CD4-positive, alpha-beta T cell treated with Interferon alpha-2 for 1 hour (primary cell): ENCODE measurements at regions not wholly inside any gene's neighbourhood (a gene's known extent, or its start where the extent isn't known, plus 50 kb on each side); places are given as distances from the start of the nearest gene placed in this dataset.
"Not testable (repeated sequence)": the region's sequence is repeated elsewhere in the genome, so short reads cannot be mapped to it uniquely, and the experiment has no call there.

ENCODE experiments used
- DNase-seq, 2 donors: peaks; one replicate each; pipeline ENCODE4 v3.0.0-alpha.2; 2020 to 2022

DNA sequence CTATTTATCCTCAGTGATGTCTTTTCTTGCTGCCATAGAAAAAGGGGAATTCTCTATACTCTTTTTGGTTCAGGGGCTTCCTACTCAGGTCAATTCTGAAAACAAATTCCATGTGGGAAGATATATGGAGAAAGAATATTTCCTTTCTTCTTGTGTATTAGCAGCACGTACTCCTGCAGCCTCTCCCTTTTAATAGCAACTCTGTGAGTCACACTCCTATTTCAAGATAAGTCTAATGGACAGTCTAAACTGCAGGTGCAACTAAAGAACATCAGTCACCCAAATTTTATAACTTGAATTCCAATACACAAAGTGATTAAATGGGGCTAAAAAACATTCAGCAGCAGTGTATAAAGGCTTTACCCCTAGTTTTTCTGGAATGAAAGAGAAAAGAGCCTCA, 942.2 kb downstream of the CNTNAP5 start:
- DNase-seq, result no peak

GRCh38 chr2:124970030-124970429, 944.9 kb downstream of the CNTNAP5 start:
- no peak for DNase-seq

- no peak for DNase-seq
Observed at GRCh38 chr2:124973396-124973795, 948.3 kb downstream of the CNTNAP5 start.

DNA sequence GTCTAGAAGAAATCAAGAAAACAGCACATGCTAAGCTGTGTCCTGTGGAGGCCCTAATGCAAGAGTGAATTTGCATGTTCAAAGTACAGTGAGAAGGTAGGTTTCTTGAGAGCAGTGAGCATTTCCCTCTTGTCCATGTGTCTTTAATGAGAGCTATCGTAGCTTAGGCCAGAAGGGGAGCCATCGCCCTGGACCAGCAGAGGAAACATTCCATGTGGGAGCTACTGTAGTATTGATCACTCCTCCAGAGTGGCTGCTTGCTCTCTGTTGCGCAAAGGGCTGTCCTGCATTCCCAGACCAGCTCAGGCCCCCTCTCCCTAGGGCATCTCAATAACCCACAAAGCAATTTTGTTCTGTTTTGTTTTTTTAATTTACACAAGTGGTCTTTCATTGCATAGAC, 950.1 kb downstream of the CNTNAP5 start:
- DNase-seq, result no peak

- no peak for DNase-seq
Observed at GRCh38 chr2:124975648-124976047, 950.6 kb downstream of the CNTNAP5 start.

DNA sequence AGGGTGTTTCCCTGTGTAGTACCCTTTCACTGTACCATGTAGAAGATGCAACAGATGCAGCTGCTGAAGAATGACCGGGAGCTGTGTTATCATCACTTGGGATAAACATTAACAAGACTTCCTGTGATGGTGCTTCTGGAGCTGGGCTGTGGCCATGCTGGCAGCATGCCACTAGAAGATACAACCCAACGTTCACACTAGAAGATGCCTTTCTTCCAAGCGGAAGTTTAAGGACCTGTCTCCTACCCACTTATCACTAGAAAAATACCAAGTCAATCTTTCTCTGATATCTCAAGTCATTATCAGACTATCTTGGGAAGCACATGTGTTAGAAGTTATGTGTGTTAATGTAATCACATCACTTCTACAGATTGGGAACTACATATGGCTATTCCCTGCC, 953.5 kb downstream of the CNTNAP5 start:
- DNase-seq, result no peak

GRCh38 chr2:124983595-124983994, 958.5 kb downstream of the CNTNAP5 start:
- DNase-seq, result no peak

DNA sequence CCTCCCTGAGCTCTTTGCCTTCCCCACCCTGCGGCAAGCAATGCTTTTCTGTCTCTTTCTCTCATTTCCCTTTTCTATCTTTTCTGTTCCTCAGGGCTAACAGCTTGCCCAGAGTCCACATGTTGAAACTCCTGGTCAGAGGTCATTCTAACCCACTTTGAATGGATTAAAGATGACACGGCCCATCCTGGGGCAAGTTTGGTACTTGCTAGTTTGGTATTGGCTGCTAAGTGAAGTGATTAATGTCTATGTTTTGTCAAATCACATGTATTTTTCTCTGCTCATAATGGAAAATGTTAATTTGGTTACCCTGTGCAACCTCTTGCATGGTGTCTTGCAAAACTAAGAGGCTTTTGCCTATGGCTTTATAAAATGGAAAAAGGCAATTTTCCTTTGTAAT, 960.2 kb downstream of the CNTNAP5 start:
- DNase-seq, result no peak

DNA sequence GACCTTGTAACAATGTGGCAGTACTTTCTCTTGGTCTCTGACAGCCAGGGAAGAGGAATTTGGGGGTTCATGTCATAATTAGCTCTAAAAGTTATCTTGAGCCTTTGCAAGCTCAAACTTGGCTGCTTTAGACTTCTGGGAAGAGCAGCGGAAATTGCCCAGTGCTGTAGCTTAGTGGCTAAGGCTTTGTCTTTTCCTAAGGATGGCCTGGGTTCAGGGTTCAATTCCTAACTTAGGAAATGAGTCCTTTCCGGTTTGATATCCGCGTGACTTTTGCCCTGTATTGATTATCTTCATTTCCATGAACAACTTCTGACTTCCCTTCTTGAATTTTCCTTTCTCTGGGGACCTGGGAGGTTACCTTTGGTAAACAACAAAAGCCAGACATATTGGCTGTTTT, 961.0 kb downstream of the CNTNAP5 start:
- no peak for DNase-seq

GRCh38 chr2:124986870-124987269, 961.8 kb downstream of the CNTNAP5 start:
- not testable (repeated sequence) for DNase-seq

GRCh38 chr2:124987436-124987835, 962.3 kb downstream of the CNTNAP5 start:
- DNase-seq, result not testable (repeated sequence)

- DNase-seq, result no peak
Observed at GRCh38 chr2:124988111-124988510, 963.0 kb downstream of the CNTNAP5 start.

- DNase-seq, result no peak
Observed at GRCh38 chr2:124988794-124989193, 963.7 kb downstream of the CNTNAP5 start.

DNA sequence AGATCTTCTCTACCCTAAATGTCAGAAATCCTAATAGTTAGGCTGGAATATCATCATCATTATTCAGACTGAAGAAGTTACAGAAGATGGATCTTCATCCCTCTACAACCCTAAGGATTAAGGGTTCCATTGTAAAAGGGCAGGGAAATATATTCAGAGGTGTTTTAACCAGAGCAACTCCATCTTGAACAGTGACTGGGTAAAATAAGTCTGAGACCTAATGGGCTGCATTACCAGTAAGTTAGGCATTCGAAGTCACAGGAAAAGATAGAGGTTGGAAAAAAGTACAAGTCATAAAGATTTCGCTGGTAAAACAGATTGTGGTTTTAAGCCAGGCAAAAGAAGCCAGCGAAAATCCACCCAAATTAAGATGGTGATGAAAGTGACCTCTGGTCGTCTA, 968.7 kb downstream of the CNTNAP5 start:
- DNase-seq, result no peak

GRCh38 chr2:124995185-124995912, 970.3 kb downstream of the CNTNAP5 start:
- no peak for DNase-seq

- no peak for DNase-seq
Observed at GRCh38 chr2:124996406-124996805, 971.3 kb downstream of the CNTNAP5 start.

- DNase-seq, result no peak
Observed at GRCh38 chr2:124999906-125000305, 974.8 kb downstream of the CNTNAP5 start.

GRCh38 chr2:125004106-125004800, 979.2 kb downstream of the CNTNAP5 start:
- DNase-seq, result no peak

DNA sequence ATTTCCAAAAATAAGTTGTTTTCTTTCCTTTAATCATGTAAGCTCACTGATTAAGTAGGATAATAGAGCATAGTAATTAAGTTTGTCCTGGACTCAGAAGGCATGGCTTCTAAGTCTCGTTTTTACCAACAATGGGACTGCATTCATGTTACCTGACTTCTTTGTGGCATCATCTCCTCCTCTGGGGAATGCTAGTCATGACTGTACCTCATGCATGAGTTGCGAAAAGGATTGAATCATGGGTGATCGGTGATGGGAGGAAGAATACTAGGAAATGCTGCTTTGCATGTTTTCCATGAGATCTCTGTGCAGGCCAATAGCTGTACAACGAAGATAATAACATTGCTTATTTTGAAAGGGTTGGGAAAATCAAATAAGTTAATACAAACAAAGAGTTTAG, 981.6 kb downstream of the CNTNAP5 start:
- DNase-seq, result no peak

DNA sequence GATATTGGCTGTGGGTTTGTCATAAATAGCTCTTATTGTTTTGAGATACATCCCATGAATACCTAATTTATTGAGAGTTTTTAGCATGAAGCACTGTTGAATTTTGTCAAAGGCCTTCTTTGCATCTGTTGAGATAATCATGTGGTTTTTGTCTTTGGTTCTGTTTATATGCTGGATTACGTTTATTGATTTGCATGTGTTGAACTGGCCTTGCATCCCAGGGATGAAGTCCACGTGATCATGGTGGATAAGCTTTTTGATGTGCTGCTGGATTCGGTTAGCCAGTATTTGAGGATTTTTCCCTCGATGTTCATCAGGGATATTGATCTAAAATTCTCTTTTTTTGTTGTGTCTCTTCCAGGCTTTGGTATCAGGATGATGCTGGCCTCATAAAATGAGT, 1003.6 kb downstream of the CNTNAP5 start:
- DNase-seq, result not testable (repeated sequence)

GRCh38 chr2:125033871-125034270, 1008.8 kb downstream of the CNTNAP5 start:
- no peak for DNase-seq

- no peak for DNase-seq
Observed at GRCh38 chr2:125037135-125037653, 1012.1 kb downstream of the CNTNAP5 start.

DNA sequence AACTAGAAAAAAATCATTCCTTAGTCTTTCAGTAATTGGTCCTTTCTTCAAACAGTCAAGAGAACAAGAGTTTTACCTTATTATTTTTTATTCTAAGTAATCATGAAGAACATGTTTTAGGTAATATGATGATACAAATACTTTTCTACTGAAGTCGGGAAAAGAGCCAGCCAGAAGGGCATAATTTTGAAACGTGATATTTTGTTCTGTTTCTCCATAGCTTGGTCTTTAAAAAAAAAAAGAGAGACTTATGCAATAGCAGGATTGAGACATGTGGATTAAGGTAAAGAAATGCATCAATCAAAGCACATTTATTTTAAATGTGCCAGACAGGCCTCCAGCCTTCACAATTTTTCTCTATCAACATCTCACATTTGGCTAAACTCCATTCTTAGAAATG, 1016.8 kb downstream of the CNTNAP5 start:
- no peak for DNase-seq

DNA sequence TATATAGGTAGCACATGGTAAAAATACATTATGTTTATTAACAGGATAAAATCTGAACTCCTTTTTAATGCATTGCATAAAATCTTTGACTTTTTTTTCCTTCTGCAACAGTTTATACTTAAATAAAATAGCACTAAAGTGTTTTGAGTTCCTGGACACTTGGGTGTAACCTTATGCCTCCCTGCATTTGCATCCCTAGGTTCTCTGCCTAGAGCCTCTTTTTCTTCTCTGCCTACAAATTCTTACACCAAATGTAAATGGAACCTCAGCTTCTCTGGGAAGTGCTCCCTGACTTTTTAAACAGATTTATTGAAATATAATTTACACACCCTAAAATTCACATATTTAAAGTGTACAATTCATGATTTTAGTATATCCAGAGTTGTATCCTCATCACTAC, 1017.6 kb downstream of the CNTNAP5 start:
- no peak for DNase-seq
